SK-N-SH treated with all-trans-retinoic acid at 6 μM for 48 hours (cell line): ENCODE measurements at regions not wholly inside any gene's neighbourhood (a gene's known extent, or its start where the extent isn't known, plus 50 kb on each side); places are given as distances from the start of the nearest gene placed in this dataset.
"Not testable (repeated sequence)": the region's sequence is repeated elsewhere in the genome, so short reads cannot be mapped to it uniquely, and the experiment has no call there.

Experiments used
- ATAC-seq: fragments of 200-7000 bp; cut with Tn5 transposase; 3 replicates; pipeline ENCODE4 v1.9.1; 2020; ENCODE audit warnings: mild to moderate bottlenecking, moderate library complexity
- ARNTL ChIP-seq: fragments of 450-650 bp; formaldehyde crosslinking; IDR thresholded peaks from 2 replicates; pipeline ENCODE4 v1.5.0; 2020; ENCODE audit warnings: low read depth, mild to moderate bottlenecking, moderate library complexity, borderline replicate concordance
- BACH2 ChIP-seq: fragments of 250-450 bp; sonication (Bioruptor Pico); IDR thresholded peaks from 2 replicates; pipeline ENCODE4 v1.9.0; 2021; ENCODE audit warnings: mild to moderate bottlenecking, borderline replicate concordance
- CSRNP3 ChIP-seq: fragments of 250-450 bp; sonication (Bioruptor Pico); IDR thresholded peaks from 2 replicates; pipeline ENCODE4 v1.5.1; 2021; ENCODE audit warnings: mild to moderate bottlenecking, moderate library complexity
- ESRRG ChIP-seq: fragments of 250-450 bp; sonication (Bioruptor Pico); IDR thresholded peaks from 2 replicates; pipeline ENCODE4 v1.6.1; 2021; ENCODE audit warnings: mild to moderate bottlenecking
- GLIS3 ChIP-seq: fragments of 250-450 bp; sonication (Bioruptor Pico); IDR thresholded peaks from 2 replicates; pipeline ENCODE4 v1.5.0; 2020; ENCODE audit warnings: mild to moderate bottlenecking, moderate library complexity
- ISL1 ChIP-seq: fragments of 250-450 bp; sonication (Bioruptor Pico); IDR thresholded peaks from 2 replicates; pipeline ENCODE4 v2.1.2; 2022; ENCODE audit warnings: mild to moderate bottlenecking, moderate library complexity
- OSR1 ChIP-seq: fragments of 250-450 bp; sonication (Bioruptor Pico); IDR thresholded peaks from 2 replicates; pipeline ENCODE4 v1.8.0; 2022; ENCODE audit warnings: moderate library complexity, mild to moderate bottlenecking, inconsistent platforms
- PATZ1 ChIP-seq: fragments of 250-450 bp; sonication (Bioruptor Pico); IDR thresholded peaks from 2 replicates; pipeline ENCODE4 v1.8.0; 2020; ENCODE audit warnings: mild to moderate bottlenecking, moderate library complexity, borderline replicate concordance
- PPARA ChIP-seq: fragments of 250-450 bp; sonication (Bioruptor Pico); IDR thresholded peaks from 2 replicates; pipeline ENCODE4 v1.5.0; 2020; ENCODE audit warnings: mild to moderate bottlenecking, borderline replicate concordance
- RARB ChIP-seq: fragments of 250-450 bp; sonication (Bioruptor Pico); IDR thresholded peaks from 2 replicates; pipeline ENCODE4 v1.8.0; 2021; ENCODE audit warnings: mild to moderate bottlenecking, moderate library complexity
- SNAI2 ChIP-seq: fragments of 250-450 bp; sonication (Bioruptor Pico); IDR thresholded peaks from 2 replicates; pipeline ENCODE4 v1.5.0; 2020; ENCODE audit warnings: mild to moderate bottlenecking, moderate library complexity
- TCF4 ChIP-seq: fragments of 250-450 bp; sonication (Bioruptor Pico); IDR thresholded peaks from 2 replicates; pipeline ENCODE4 v1.8.0; 2021; ENCODE audit warnings: mild to moderate bottlenecking, moderate library complexity, borderline replicate concordance
- TSHZ2 ChIP-seq: fragments of 250-450 bp; sonication (Bioruptor Pico); IDR thresholded peaks from 2 replicates; pipeline ENCODE4 v1.5.0; 2020; ENCODE audit warnings: mild to moderate bottlenecking, moderate library complexity
- ZC3H10 ChIP-seq: fragments of 250-450 bp; sonication (Bioruptor Pico); IDR thresholded peaks from 2 replicates; pipeline ENCODE4 v1.5.1; 2021; ENCODE audit warnings: mild to moderate bottlenecking, moderate library complexity
- ZFP3 ChIP-seq: fragments of 250-450 bp; sonication (Bioruptor Pico); IDR thresholded peaks from 2 replicates; pipeline ENCODE4 v1.5.0; 2020; ENCODE audit warnings: mild to moderate bottlenecking, moderate library complexity
- ZFP30 ChIP-seq: fragments of 450-650 bp; formaldehyde crosslinking; IDR thresholded peaks from 2 replicates; pipeline ENCODE4 v1.5.0; 2022; ENCODE audit warnings: mild to moderate bottlenecking, moderate library complexity
- ZNF565 ChIP-seq: fragments of 450-650 bp; formaldehyde crosslinking; conservative IDR thresholded peaks from 2 replicates; pipeline ENCODE4 v1.5.0; 2020; ENCODE audit warnings: low read depth, mild to moderate bottlenecking, moderate library complexity
- ZNF8 ChIP-seq: fragments of 450-650 bp; formaldehyde crosslinking; IDR thresholded peaks from 2 replicates; pipeline ENCODE4 v1.5.0; 2020; ENCODE audit warnings: mild to moderate bottlenecking, moderate library complexity
- TF ChIP-seq, protein P1 (sequence below): fragments of 250-450 bp; sonication (Bioruptor Pico); IDR thresholded peaks from 2 replicates; pipeline ENCODE4 v1.5.1; 2020; ENCODE audit warnings: low read depth, mild to moderate bottlenecking, moderate library complexity
- TF ChIP-seq, protein P2 (sequence below): fragments of 250-450 bp; sonication (Bioruptor Pico); IDR thresholded peaks from 2 replicates; pipeline ENCODE4 v1.8.0; 2021; ENCODE audit warnings: low read depth, mild to moderate bottlenecking, moderate library complexity, borderline replicate concordance

DNA sequence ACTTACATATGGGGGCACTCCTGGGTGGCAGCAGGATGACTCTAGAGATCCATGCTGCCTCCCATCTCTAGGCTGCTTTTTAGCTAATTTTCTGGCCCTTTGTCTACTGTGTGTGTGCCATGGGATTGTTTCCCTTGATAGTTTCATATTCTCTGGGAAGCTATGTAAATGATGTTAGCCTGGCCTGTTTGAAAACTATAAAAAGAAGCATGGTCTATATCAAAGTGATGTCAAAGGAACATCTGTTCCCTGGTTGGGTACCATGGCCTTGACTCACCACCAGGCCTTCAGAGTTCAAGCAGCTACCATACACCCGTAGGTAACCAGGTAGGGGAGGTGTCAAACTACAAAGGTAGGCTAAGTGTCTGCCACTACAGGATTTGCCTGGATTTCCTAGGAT, 310.4 kb downstream of the FRK start:
- no peak for TF ChIP-seq ZNF565 (CRISPR knock-in tag)
- TF ChIP-seq TSHZ2 (CRISPR knock-in tag): no peak
- no peak for TF ChIP-seq ZFP3 (CRISPR knock-in tag)
- TF ChIP-seq ISL1 (CRISPR knock-in tag): no peak
- no peak for TF ChIP-seq TCF4 (CRISPR knock-in tag)
- no peak for TF ChIP-seq BACH2 (CRISPR knock-in tag)
- no peak for TF ChIP-seq PATZ1 (CRISPR knock-in tag)
- no peak for TF ChIP-seq GLIS3 (CRISPR knock-in tag)
- no peak for TF ChIP-seq ZFP30 (CRISPR knock-in tag)
- TF ChIP-seq SNAI2 (CRISPR knock-in tag): no peak
- TF ChIP-seq, protein P1, sequence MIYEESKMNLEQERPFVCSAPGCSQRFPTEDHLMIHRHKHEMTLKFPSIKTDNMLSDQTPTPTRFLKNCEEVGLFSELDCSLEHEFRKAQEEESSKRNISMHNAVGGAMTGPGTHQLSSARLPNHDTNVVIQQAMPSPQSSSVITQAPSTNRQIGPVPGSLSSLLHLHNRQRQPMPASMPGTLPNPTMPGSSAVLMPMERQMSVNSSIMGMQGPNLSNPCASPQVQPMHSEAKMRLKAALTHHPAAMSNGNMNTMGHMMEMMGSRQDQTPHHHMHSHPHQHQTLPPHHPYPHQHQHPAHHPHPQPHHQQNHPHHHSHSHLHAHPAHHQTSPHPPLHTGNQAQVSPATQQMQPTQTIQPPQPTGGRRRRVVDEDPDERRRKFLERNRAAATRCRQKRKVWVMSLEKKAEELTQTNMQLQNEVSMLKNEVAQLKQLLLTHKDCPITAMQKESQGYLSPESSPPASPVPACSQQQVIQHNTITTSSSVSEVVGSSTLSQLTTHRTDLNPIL: no peak
- TF ChIP-seq PPARA (CRISPR knock-in tag): no peak
- TF ChIP-seq, protein P2, sequence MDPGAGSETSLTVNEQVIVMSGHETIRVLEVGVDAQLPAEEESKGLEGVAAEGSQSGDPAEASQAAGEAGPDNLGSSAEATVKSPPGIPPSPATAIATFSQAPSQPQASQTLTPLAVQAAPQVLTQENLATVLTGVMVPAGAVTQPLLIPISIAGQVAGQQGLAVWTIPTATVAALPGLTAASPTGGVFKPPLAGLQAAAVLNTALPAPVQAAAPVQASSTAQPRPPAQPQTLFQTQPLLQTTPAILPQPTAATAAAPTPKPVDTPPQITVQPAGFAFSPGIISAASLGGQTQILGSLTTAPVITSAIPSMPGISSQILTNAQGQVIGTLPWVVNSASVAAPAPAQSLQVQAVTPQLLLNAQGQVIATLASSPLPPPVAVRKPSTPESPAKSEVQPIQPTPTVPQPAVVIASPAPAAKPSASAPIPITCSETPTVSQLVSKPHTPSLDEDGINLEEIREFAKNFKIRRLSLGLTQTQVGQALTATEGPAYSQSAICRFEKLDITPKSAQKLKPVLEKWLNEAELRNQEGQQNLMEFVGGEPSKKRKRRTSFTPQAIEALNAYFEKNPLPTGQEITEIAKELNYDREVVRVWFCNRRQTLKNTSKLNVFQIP (CRISPR knock-in tag): no peak
- no peak for TF ChIP-seq ZNF8
- no peak for TF ChIP-seq ESRRG
- no peak for TF ChIP-seq RARB
- TF ChIP-seq ARNTL (CRISPR knock-in tag): no peak
- no peak for TF ChIP-seq OSR1 (CRISPR knock-in tag)
- no peak for ATAC-seq

- TF ChIP-seq ARNTL (CRISPR knock-in tag) (no peak), SNAI2 (CRISPR knock-in tag) (no peak)
- ATAC-seq: no peak
Measured at GRCh38 chr6:115747719-115748118, 313.0 kb downstream of the FRK start.

GRCh38 chr6:115746583-115746982, 314.1 kb downstream of the FRK start:
- not testable (repeated sequence) for ATAC-seq

DNA sequence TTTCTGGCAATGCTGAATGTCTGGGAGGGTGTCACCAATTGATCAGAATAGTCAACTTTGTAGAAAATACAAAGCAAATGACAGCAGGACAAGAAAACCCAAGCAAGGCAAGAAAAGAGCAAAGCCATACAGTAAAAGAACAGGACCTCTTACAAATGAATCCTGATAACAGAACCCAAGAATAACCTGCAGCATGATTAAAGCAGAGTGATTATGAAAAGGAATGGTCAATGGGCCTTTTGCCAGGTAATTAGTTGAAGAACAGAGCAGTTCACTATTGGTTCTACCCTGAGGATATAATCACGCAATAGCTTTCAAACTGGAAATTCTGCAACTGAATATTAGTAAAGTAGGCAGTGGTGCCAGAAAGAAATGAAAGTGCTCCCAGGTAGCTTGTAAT, 319.8 kb downstream of the FRK start:
- TF ChIP-seq CSRNP3 (CRISPR knock-in tag): no peak
- TF ChIP-seq ISL1 (CRISPR knock-in tag): no peak
- TF ChIP-seq RARB: no peak
- no peak for TF ChIP-seq ZNF565 (CRISPR knock-in tag)
- no peak for ATAC-seq

DNA sequence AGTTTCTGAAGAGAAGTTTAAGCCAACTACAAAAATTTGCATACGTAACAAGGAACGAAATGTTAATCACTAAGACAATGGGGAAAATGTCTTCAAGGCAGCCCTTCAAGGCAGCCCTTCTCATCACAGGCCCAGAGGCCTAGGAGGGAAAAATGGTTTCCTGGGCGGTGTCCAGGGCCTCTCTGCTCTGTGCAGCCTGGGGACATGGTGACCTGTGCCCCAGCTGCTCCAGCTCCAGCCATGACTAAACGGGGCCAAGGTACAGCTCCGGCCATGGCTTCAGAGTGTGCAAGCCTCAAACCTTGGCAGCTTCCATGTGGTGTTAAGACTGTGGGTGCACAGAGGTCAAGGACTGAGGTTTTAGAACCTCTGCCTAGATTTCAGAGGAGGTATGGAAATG, 325.1 kb downstream of the FRK start:
- no peak for ATAC-seq

More for the DNA sequence above, 325.1 kb downstream of the FRK start:
- TF ChIP-seq ARNTL (CRISPR knock-in tag) (no peak), PPARA (CRISPR knock-in tag) (no peak), PATZ1 (CRISPR knock-in tag) (no peak), SNAI2 (CRISPR knock-in tag) (no peak), TSHZ2 (CRISPR knock-in tag) (no peak), ZNF565 (CRISPR knock-in tag) (no peak), TCF4 (CRISPR knock-in tag) (no peak), ESRRG (no peak), BACH2 (CRISPR knock-in tag) (no peak), ZFP30 (CRISPR knock-in tag) (no peak), GLIS3 (CRISPR knock-in tag) (no peak), ZC3H10 (CRISPR knock-in tag) (no peak)
